ENCODE measurements at regions not wholly inside any gene's neighbourhood (a gene's known extent, or its start where the extent isn't known, plus 50 kb on each side); places are given as distances from the start of the nearest gene placed in this dataset.

DNA sequence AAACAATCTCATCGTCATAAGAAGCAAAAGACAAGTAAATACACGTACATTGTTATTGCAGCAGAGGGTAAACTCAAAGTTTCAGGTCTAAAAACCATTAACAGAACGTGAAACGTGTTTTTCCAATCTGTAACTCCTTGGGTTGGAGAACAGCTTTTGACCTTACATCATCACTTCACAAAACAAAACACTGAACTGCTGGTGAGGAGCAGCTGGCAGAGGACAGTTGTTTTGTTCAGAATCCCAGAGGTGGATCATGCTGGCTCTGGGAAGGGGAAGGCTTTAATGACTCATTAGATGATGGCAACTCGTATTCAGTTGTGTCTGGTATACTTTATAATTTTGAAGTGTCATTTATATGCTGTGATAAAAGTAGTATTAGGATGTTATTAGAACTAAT is 923.0 kb upstream of the CELF2 start:
- no peak overlapping the region for H3K4me3 ChIP-seq (ENCODE audit: low read depth, low read length)
- TF ChIP-seq, protein P1, sequence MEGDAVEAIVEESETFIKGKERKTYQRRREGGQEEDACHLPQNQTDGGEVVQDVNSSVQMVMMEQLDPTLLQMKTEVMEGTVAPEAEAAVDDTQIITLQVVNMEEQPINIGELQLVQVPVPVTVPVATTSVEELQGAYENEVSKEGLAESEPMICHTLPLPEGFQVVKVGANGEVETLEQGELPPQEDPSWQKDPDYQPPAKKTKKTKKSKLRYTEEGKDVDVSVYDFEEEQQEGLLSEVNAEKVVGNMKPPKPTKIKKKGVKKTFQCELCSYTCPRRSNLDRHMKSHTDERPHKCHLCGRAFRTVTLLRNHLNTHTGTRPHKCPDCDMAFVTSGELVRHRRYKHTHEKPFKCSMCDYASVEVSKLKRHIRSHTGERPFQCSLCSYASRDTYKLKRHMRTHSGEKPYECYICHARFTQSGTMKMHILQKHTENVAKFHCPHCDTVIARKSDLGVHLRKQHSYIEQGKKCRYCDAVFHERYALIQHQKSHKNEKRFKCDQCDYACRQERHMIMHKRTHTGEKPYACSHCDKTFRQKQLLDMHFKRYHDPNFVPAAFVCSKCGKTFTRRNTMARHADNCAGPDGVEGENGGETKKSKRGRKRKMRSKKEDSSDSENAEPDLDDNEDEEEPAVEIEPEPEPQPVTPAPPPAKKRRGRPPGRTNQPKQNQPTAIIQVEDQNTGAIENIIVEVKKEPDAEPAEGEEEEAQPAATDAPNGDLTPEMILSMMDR (IDR thresholded peaks at IDR 0.05; ENCODE audit: low read depth, low read length, missing control alignments): no peak
- no peak for DNase-seq (ENCODE audit: low read depth)

DNA sequence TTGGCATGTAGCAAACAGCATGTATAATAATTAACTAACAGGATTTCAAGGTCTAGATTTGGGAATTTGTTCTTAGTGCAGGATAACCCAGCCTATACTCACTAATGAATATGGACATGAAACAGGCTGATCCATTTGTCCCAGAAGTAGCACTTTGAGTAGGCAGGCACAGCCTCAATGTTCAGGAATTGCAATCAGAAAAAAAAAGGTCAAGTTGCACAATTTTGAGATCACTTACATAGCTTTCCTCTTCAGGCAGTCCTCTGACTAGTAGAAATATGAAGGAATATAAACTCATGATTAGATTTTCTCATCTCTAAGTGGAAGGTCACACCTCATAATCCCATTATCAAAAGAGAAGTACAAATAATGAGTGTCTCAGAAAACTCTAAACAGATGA is 921.4 kb upstream of the CELF2 start:
- no peak for DNase-seq (ENCODE audit: low read depth)
- TF ChIP-seq, protein P1 (IDR thresholded peaks at IDR 0.05; ENCODE audit: low read depth, low read length, missing control alignments): no peak
- H3K4me3 ChIP-seq (ENCODE audit: low read depth, low read length): no peak overlapping the region

DNA sequence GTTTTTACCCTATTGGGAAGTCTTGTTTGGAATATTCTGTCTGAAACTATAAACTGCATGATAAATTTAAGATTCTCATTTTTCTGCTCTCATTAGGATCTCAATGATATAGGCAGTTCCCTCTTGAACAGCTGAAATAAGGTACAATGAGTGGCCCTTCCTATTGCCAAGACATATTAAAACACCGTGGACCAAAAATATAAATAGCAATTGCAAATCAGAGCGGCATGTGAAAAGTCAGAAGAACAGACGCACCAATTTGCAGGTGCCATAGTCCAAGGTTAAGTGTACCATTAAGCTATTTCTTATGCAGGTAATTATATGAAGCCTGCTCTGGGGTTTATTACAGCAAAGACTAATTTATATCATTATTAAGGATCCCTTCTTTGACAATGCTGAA is 920.8 kb upstream of the CELF2 start:
- H3K4me3 ChIP-seq (ENCODE audit: low read depth, low read length): no peak overlapping the region
- TF ChIP-seq, protein P1 (IDR thresholded peaks at IDR 0.05; ENCODE audit: low read depth, low read length, missing control alignments): no peak
- no peak for DNase-seq (ENCODE audit: low read depth)

DNA sequence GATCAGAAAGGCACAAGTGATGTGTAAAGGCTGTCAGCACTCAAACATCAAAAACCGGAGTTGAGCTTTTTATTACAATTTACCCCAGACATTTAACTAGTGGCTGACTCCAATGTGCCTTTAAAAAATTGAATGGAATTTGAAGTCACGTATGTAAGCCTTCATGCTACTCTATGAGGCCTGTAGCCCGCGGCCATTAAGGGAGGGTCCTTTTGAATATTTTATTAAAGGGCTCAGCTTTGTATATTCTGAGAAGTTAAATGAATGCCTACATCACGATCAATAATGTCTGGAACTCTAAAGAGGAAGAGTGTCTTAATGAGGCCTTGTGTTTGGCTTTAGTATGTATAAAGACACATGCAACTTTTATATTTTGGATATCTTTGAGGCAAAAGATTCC is 916.6 kb upstream of the CELF2 start:
- DNase-seq (ENCODE audit: low read depth): no peak
- H3K4me3 ChIP-seq (ENCODE audit: low read depth, low read length): no peak overlapping the region
- TF ChIP-seq, protein P1 (IDR thresholded peaks at IDR 0.05; ENCODE audit: low read depth, low read length, missing control alignments): no peak

DNA sequence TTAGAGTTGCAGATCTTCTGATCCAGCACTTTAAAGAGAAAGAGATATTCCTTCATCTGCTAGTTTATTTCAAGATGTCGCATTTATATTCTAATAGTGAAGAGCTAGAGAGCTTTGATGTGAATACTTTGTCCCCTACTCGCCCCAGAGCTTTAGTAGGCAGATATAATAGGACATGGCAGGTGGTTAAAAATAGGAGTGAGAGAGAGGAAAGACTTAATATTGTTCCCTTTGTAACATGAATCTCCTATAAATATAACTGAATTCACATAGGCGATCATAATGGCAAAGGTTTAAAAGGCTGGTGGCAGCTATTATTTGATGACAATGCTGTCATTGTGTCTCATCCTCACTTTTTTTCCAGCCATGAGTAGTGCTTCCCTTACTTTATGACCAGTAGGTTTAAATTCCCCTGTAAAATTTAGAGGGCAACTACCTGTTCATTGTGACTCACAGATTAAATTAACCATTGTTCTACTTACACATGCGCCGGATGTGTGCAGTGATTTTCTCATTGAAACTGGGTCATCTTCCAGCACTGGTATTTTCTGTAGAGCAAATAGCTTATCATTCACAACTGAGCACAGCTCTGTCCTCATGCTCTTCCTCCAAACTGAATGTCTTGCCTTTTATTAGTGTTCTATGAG is 906.7 kb upstream of the CELF2 start:
- DNase-seq (ENCODE audit: low read depth): no peak
- TF ChIP-seq, protein P1 (IDR thresholded peaks at IDR 0.05; ENCODE audit: low read depth, low read length, missing control alignments): no peak
- H3K4me3 ChIP-seq (ENCODE audit: low read depth, low read length): no peak overlapping the region

DNA sequence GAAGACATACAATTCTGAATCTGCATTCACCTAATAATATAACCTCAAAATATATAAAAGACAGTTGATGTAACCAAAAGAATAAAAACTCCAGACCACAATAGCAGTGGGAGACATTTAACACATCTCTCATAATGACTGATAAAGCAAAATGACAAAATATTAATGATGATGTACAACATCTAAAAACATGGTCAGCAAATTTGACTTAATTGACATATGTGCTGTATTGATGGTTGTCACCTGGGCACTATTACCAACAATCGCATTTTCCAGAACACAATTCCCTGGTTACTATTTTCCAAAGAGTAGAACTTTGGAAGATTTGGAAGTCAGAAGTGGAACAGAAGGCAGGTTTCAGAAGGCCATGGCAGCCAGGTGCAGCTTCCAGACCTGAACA is 899.5 kb upstream of the CELF2 start:
- H3K4me3 ChIP-seq (ENCODE audit: low read depth, low read length): no peak overlapping the region
- DNase-seq (ENCODE audit: low read depth): no peak
- TF ChIP-seq, protein P1 (IDR thresholded peaks at IDR 0.05; ENCODE audit: low read depth, low read length, missing control alignments): no peak

DNA sequence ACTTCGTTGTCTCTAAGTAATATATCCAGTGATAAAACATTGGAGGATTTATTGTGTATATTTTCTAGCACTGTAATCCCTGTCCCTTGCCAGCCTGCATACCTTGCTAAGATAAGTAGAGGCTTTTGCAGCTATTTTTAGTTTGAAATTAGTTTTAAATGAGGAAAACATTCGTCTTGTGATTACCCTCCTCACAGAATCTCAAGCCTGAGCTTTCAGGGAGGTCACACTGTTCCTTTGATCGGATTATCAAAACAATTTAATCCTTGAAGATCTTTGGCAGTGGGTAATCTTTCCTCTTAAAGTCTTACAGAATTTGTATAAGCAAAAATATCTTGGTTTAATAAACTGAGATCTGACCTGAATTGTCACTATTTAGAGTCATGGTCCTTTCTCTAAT is 897.0 kb upstream of the CELF2 start:
- TF ChIP-seq, protein P1 (IDR thresholded peaks at IDR 0.05; ENCODE audit: low read depth, low read length, missing control alignments): no peak
- no peak overlapping the region for H3K4me3 ChIP-seq (ENCODE audit: low read depth, low read length)
- no peak for DNase-seq (ENCODE audit: low read depth)
